Ureter (tissue), 1 donor: ENCODE measurements at regions not wholly inside any gene's neighbourhood (a gene's known extent, or its start where the extent isn't known, plus 50 kb on each side); places are given as distances from the start of the nearest gene placed in this dataset.

ENCODE experiments used
- DNase-seq: peaks from one replicate; pipeline ENCODE4 v3.0.0-alpha.2; 2020; ENCODE audit warnings: low spot score
- donor health status: DM: yes; HTN: yes; CAD: no.

- DNase-seq = no peak
Observed at GRCh38 chr3:72113964-72114363, 329.0 kb upstream of the PROK2 start.

GRCh38 chr3:72113564-72113963, 328.6 kb upstream of the PROK2 start:
- no peak for DNase-seq

GRCh38 chr3:72112435-72112834, 327.5 kb upstream of the PROK2 start:
- DNase-seq = no peak

GRCh38 chr3:72111265-72112205, 326.6 kb upstream of the PROK2 start:
- no peak for DNase-seq

DNA sequence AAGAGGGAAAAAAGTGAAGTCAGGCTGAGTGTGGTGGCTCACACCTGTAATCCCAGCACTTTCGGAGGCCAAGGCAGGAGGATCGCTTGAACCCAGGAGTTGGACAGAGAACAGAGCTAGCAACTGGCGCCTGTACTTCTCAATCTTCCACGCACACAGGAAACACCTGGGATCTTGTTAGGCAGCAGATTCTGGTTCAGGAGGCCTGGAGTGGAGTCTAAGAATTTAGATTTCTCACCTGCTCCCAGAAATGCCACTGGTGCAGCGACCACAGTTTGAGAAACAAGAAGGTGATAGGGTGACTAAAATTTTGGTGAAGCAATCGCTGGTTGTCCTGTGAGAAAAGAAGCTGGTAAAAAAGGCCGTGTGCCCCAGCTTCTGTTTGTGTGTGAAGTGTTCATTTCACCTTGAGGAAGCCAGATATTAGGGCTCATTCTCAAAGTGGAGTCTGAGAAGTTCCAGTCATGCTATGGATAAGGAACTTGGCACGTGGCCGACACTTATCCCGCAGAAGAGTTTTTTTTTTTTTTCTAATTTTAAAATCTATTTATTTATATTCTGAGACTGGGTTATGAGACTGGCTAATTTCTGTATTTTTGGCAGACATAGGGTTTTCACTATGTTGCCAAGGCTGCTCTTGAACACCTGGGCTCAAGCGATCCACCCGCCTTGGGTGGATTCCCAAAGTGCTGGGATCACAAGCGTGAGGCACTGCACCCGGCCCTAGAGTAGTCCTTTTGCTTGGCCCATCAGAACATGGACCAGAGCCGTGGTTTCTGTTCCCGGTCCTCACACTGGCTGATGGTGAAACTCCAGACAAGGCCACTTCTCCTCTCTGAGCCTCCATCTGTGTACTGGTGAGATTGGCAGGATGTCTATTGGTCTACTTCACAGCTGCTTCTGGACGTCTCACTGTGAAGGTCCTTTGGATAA, 324.6 kb upstream of the PROK2 start:
- DNase-seq = no peak

DNA sequence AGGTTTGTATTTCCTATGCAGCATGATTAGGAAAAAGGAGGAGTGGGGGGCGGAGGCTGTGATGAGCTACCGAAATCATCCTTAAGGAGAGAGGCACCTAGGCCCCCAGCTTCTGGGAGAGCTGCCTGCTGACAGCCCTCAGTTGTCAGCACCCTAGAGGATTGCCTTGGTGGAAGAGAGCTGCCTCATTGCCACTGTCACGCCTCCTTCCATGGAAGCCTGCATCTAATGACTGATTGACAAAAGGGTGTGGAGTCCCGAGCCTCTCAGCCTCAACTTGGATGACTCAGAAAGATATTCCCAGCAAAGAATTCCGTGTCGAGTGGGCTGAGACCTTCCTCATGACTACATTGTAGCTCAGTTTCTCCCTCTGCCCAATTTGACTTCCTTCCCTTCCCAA, 320.4 kb upstream of the PROK2 start:
- no peak for DNase-seq

- DNase-seq = no peak
Observed at GRCh38 chr3:72102112-72102616, 317.2 kb upstream of the PROK2 start.

- DNase-seq = no peak
Observed at GRCh38 chr3:72101494-72101893, 316.5 kb upstream of the PROK2 start.

- peak; percentile 85 for DNase-seq
Observed at GRCh38 chr3:72100601-72101187, 315.7 kb upstream of the PROK2 start.

DNA sequence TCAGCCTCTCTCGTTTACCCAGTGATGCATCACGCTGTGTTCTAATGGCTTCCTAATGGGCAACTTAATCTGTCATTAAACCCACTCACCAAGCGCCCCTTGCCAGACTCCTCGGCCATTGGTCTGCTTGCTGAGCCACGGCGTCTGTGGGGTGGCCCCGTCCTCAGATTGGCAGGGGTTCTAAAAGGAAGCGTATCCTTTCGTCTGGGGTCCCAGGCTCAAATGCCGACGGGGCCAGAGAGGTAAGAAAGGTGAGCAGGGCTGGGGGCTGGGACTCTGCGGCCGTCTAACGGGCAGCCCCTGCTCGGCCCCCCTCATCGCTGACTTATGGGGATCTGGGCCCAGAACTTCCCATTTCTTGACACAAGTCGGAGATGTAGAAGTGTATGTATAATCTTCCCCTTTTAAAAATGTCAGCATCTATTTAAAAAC, 315.1 kb upstream of the PROK2 start:
- no peak for DNase-seq

- no peak for DNase-seq
Observed at GRCh38 chr3:72099326-72100079, 314.6 kb upstream of the PROK2 start.

GRCh38 chr3:72097053-72097452, 312.1 kb upstream of the PROK2 start:
- no peak for DNase-seq

DNA sequence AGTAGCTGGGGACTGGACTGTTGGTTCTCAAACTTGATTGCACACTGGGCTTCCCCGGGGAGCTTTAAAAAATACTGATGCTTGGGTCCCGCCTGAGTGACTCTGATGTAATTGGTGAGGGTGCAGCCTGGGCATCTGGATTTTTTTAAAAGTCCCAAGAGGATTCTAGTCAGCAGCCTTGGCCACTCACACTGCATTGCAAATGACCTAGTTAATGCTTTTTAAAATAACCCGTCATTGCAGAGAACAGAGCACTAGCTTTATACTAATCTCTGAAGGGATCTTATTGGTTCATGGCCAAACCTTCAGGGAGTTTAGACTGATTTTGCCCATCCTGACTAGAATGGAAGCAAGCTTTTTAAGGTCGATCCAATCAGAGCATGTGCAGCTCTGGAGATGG, 310.6 kb upstream of the PROK2 start:
- no peak for DNase-seq

DNA sequence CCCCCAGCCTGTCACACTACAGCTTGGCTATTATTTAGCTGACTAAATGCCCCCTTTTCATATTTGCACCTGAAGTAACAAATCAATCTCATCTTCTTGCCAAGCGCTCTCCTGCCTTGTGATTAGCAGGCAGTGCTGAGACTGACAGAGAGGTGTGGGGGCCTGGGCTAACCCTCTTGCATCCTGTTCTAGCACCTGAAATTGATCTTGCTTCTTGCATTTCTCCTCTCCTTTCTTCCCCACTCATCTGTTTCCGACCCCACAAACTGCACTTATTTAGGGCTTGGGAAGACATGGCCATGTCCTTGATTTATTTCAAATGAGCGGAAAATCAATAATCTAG, 309.0 kb upstream of the PROK2 start:
- no peak for DNase-seq

- DNase-seq = no peak
Observed at GRCh38 chr3:72093270-72093991, 308.5 kb upstream of the PROK2 start.

DNA sequence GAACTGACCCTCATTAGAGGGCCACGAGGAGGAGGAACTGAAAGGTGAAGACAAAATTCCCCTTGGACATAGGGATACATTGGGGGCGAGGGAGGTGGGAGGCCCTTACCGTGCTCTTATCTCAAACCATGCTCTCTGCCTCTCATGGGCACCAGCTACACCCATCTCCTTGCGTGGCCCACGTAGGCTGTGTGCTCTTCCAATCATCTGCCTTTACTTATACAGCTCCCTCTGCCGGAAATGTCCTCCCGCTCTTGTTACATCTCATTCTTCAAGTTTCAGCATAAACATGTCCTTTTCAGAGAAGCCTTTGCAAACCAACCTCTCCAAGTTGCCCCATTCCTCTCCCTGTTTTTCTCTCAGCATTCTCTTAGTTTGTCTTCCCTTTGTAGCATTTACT, 307.8 kb upstream of the PROK2 start:
- no peak for DNase-seq

DNA sequence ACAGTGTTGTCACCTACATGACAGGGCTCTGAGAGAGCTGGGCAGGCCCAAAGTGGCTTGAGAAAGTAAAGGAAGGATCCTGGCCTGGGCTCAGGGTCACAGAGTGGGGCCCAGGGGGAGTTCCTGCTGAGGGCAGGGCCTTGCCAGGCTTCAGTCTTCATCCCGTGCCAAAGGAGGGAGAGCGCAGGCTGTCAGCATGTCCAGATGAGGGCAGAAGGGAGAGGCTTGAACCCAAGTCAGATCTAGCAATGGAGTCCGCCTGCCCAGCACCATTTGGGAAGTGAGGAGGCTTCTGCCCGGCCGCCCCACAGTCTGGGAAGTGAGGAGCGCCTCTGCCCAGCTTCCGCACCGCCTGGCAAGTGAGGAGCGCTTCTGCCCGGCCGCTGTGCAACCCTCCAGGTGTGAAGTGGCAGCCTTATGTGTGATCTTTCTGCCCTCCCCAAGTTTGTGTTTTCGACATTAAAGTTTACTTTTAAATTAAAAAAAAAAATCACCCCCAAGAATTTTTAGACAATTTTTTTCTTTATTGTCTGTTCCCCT, 303.6 kb upstream of the PROK2 start:
- DNase-seq = no peak

DNA sequence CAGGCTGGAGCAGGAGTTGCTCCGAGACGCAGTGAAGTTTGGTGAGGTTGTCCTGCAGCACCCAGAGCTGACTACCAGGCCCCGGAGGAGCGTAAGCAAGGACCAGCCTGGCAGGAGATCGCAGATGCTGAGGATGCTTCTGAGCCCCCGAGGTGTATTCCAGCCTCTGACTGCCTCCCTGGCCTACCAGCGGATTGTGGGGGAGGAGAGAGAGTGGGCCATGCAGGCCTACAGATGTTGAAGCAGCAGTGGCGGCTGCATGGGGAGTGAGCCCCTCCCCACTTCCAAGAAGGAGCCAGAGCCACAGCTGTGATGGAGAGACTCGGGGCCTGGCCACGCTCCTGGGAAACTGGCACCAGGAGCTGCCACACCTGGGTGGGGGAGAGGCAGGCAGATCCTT, 302.5 kb upstream of the PROK2 start:
- DNase-seq = no peak

GRCh38 chr3:72086743-72087087, 301.8 kb upstream of the PROK2 start:
- DNase-seq = no peak

- DNase-seq = no peak
Observed at GRCh38 chr3:72086042-72086742, 301.2 kb upstream of the PROK2 start.
